NCI-H526 treated with DMSO at 0.1 percent for 48 hours (cell line): ENCODE measurements at regions not wholly inside any gene's neighbourhood (a gene's known extent, or its start where the extent isn't known, plus 50 kb on each side); places are given as distances from the start of the nearest gene placed in this dataset.

ENCODE experiments used
- DNase-seq: peaks from one replicate; lab custom pipeline; 2025; lab: John Stamatoyannopoulos, UW

GRCh38 chr15:35771746-35772442 lies 225.9 kb upstream of the DPH6 start:
- DNase-seq = no peak

DNA sequence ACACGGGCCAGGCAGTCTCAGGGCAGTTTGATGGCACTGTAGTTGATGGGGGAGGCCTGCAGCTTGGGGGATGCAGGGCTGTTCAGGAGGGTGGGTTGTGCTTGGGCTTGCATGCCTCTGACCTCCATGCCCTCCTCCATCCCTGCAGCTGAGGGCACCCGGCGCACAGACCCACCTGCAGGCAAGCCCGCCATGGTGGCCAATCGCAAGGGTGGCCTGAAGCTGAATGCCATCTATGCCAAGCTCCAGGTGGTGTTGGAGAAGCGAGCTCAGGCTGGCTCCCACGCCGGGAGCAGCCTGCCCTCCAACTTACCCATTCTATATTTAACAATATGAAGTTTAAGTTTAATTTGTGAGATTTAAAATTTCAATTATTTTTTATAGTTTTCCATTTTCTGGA lies 228.7 kb upstream of the DPH6 start:
- no peak for DNase-seq

DNA sequence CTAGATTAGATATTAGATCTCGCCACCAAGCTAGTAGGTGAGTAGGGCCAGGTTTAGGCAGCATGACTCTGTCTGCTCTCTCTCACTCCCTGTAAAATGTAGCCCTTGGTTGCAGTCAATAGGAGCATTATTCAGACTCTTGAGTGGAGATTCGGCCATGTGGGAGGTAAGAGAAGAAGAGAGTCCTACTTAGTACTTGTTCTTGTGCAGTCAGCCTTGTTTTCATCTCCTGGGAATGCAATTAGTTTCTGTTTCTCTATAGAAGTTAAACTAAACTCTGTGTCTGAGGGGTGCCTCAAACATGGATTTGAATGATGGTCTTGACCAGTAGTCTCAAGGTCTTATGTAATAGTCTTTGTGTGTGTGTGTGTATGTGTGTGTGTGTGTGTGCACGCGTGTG lies 229.5 kb upstream of the DPH6 start:
- DNase-seq = no peak

- DNase-seq = no peak
Observed at GRCh38 chr15:35777061-35777460, 231.1 kb upstream of the DPH6 start.

DNA sequence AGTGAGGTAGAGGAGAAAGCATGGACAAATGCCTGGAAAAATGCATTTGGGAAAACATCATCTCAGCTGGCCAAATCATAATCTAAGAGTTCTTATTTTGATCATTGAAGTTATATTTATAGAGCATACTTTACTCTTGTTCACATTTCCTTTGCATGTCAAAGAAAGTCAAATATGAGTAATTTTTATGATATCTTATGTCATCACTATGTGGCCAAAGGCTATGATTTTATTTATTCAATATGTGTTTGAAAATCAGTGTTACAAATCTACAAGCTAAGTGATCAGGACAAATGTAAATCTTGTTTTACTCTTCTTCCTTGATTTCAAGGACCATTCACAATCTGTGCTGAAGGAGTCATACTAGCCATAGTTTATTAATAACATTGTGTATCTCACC lies 237.2 kb upstream of the DPH6 start:
- no peak for DNase-seq

GRCh38 chr15:35784745-35785144 lies 238.8 kb upstream of the DPH6 start:
- DNase-seq = no peak

DNA sequence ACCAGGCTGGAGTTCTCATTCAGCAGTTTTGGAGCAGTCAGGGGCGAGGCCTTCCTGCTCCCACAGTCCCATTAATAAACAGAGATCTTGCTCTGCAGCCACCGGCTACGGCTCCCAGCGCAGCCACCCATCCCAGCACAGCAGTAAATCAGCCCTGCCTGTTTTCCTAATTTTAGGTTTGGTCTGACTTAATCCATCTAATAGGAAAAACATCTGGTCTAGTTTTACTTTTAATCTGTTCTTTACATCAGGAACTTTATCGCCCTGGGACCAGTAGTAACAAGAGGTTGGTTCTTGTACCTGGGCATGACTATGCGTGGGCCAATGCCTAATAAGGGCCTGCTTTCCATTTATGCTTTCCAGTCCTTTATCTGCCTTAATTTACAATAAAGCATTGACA lies 264.0 kb upstream of the DPH6 start:
- no peak for DNase-seq

- no peak for DNase-seq
Observed at GRCh38 chr15:35813573-35813972, 267.6 kb upstream of the DPH6 start.

DNA sequence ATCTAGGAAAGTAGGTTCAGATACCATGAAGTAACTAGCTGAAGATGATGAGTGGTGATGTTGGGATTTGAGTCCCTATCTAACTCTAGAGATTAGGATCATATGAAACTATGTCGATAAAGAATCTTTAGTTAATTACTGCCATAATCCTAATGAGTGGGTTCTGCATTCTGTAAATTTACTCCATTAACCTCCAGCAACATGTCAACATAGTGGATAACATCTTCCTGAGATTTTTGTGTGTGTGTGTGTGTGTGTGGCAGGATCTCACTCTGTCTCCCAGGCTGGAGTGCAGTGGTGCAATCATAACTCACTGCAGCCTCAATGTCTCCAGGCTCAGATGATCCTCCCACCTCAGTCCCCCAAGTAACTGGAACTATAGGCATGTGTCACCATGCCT lies 272.9 kb upstream of the DPH6 start:
- no peak for DNase-seq

DNA sequence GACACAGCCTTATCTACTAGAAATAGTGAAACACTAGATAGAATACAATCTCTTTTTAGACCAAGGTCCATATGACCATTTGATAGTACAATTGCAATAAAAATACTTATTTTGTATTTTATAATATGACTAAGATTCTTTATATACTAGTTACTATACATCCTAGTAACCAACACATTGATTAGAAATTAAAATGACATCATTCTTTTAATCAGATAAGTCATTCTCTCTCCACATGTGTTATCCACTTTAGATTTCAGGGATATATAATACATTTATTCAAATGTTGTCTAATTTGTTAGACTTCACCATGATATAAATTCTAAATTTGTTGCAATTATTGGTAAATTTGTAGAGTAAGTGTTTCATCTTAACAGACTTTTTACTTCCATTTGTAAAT lies 276.2 kb upstream of the DPH6 start:
- DNase-seq = no peak

GRCh38 chr15:35827141-35827540 lies 281.2 kb upstream of the DPH6 start:
- no peak for DNase-seq

- DNase-seq = no peak
Observed at GRCh38 chr15:35827911-35828310, 281.9 kb upstream of the DPH6 start.

GRCh38 chr15:35833581-35833980 lies 287.6 kb upstream of the DPH6 start:
- DNase-seq = no peak

- DNase-seq = no peak
Observed at GRCh38 chr15:35834216-35834830, 288.4 kb upstream of the DPH6 start.

- no peak for DNase-seq
Observed at GRCh38 chr15:35834866-35835265, 288.9 kb upstream of the DPH6 start.

DNA sequence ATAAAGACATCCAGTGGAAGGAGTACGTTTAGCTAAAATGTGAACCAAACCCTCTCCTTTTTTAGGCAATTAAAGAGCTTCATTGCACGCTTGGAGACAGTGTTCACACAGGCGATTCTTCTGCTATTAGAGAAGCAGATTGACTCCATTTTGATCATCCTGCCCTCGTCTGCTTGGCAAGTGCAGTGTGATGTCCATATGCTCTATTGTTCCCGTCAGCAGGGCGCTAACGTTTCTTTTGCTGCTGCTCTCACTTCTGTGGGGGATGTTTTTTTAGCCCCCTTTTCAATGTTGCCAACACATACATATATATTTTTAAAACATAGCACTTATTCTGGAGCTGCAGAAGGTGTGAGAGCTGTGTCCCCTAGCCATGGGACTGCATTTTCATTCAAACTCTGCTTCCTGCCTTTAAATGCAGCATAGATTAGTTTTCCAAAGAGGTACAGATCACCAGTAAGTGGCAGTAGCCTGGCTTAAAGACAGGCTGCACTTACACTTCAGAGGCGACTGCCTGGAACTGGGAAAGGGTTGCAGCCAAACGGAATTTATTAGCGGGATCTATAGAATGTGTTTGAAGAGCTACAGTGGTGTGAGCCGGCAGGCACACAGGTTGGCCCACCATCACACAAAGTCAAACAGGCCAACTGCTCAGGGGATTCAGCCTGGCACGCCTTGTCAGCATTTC lies 292.6 kb upstream of the DPH6 start:
- DNase-seq = no peak

GRCh38 chr15:35842631-35843030 lies 296.7 kb upstream of the DPH6 start:
- no peak for DNase-seq

GRCh38 chr15:35843498-35843897 lies 297.5 kb upstream of the DPH6 start:
- DNase-seq = no peak

GRCh38 chr15:35850284-35850683 lies 304.3 kb upstream of the DPH6 start:
- DNase-seq = no peak

DNA sequence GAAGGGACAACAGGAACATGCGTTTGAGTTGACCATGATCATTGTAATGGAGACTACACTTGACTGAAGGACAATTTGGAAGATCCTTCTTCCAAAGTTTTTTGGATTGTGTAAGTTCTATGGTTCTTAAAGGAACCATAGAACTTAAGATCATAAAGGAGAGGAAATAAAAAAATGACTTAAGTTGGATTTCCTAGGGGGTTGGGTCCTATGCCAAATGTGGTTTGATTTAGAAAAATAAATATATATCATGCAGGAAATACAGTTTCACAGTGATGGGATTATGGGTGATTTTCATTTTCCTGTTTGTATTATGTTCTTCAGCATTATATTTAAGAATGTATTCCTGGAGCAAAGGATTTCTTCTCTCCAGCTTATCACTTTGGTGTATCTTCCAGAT lies 305.5 kb upstream of the DPH6 start:
- DNase-seq = no peak

DNA sequence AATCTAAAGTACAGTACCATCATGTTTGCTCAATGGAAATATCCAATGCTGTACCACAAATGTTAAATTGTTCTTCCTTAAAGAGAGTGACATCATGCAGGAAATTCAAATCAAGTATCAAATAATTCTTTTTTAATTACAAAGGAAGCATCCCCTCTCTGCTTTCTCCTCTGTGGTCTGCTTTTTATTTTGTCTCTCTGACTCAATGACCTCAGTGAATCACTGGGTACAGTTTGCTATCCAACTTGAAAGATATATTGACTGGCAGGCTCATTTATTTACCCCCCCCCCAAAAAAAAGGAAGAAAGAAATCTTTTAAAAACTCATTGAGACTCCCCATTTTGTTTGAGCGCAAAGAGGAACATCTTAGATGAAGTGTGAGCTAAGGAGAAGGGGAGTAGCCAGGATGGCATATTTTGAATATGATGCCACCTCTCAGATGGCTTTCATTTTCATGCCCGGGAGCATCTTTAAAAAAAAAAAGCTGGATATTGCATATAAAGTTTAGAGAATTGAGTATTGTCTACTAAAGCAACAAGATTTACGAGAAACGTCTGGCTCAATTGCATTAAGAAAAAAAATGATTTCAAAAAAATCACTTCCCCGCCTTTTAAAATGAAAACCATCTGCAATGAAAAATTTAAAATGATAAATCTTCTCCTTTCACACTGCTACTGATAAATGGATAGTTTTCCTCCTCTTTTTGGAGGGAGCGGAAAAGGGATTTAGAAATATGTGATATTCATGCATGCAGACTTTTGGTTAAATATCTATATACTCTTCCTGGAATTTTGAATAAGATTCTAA lies 307.1 kb upstream of the DPH6 start:
- DNase-seq = no peak

GRCh38 chr15:35854316-35854715 lies 308.4 kb upstream of the DPH6 start:
- no peak for DNase-seq
